VCaP (cell line): ENCODE measurements at regions not wholly inside any gene's neighbourhood (a gene's known extent, or its start where the extent isn't known, plus 50 kb on each side); places are given as distances from the start of the nearest gene placed in this dataset.

Experiments
- H3K27ac ChIP-seq: fragments of 450-650 bp; 2 replicates; pipeline ENCODE4 v1.5.1; 2017
- CTCF ChIP-seq: fragments of 450-650 bp; conservative IDR thresholded peaks from 2 replicates; pipeline ENCODE4 v1.5.1; 2017; ENCODE audit warnings: mild to moderate bottlenecking, moderate library complexity

GRCh38 chr19:28419312-28419711 lies 793.6 kb downstream of the UQCRFS1 start:
- no peak overlapping the region for H3K27ac ChIP-seq
- TF ChIP-seq CTCF: no peak

- H3K27ac ChIP-seq: no peak overlapping the region
- TF ChIP-seq CTCF: no peak
These were observed 795.6 kb downstream of the UQCRFS1 start for GRCh38 chr19:28417361-28417760.

- no peak for TF ChIP-seq CTCF
- no peak overlapping the region for H3K27ac ChIP-seq
These were observed 796.7 kb downstream of the UQCRFS1 start for GRCh38 chr19:28416245-28416644.

GRCh38 chr19:28414748-28415147 lies 798.2 kb downstream of the UQCRFS1 start:
- no peak for TF ChIP-seq CTCF
- H3K27ac ChIP-seq: no peak overlapping the region

- H3K27ac ChIP-seq: no peak overlapping the region
- no peak for TF ChIP-seq CTCF
These were observed 803.1 kb downstream of the UQCRFS1 start for GRCh38 chr19:28409859-28410258.

- H3K27ac ChIP-seq: no peak overlapping the region
- no peak for TF ChIP-seq CTCF
These were observed 806.0 kb downstream of the UQCRFS1 start for GRCh38 chr19:28406966-28407365.

- no peak for TF ChIP-seq CTCF
- no peak overlapping the region for H3K27ac ChIP-seq
These were observed 807.6 kb downstream of the UQCRFS1 start for GRCh38 chr19:28405346-28405742.

GRCh38 chr19:28404472-28404871 lies 808.5 kb downstream of the UQCRFS1 start:
- H3K27ac ChIP-seq: no peak overlapping the region
- no peak for TF ChIP-seq CTCF
